22Rv1 (cell line): ENCODE measurements at regions not wholly inside any gene's neighbourhood (a gene's known extent, or its start where the extent isn't known, plus 50 kb on each side); places are given as distances from the start of the nearest gene placed in this dataset.

Source experiments
- CTCF ChIP-seq: fragments of 450-650 bp; IDR thresholded peaks from 2 replicates; pipeline ENCODE4 v1.5.1; 2017; ENCODE audit warnings: mild to moderate bottlenecking
- ZFX ChIP-seq: fragments of 450-650 bp; IDR thresholded peaks from 2 replicates; pipeline ENCODE4 v1.6.1; 2017; ENCODE audit warnings: antibody characterized with exemption, borderline replicate concordance

GRCh38 chr18:10143596-10143995 lies 229.8 kb downstream of the VAPA start:
- TF ChIP-seq CTCF (no peak), ZFX (no peak)
